Epithelial cell of proximal tubule (primary cell): ENCODE measurements at regions not wholly inside any gene's neighbourhood (a gene's known extent, or its start where the extent isn't known, plus 50 kb on each side); places are given as distances from the start of the nearest gene placed in this dataset.
A peak's percentile ranks its signal among the peaks of the same experiment; 100 is the strongest.

Experiments
- DNase-seq: peaks from one replicate; pipeline ENCODE4 v3.0.0-alpha.2; 2011; ENCODE audit warnings: low read depth
- H3K4me3 ChIP-seq: 2 replicates; pipeline ENCODE4 v1.5.1; 2011; ENCODE audit warnings: low read depth, mild to moderate bottlenecking, low read length
- TF ChIP-seq, protein P1 (sequence below): conservative IDR thresholded peaks from 2 replicates; pipeline ENCODE4 v1.5.1; 2012; ENCODE audit warnings: low read depth, mild to moderate bottlenecking, low read length

DNA sequence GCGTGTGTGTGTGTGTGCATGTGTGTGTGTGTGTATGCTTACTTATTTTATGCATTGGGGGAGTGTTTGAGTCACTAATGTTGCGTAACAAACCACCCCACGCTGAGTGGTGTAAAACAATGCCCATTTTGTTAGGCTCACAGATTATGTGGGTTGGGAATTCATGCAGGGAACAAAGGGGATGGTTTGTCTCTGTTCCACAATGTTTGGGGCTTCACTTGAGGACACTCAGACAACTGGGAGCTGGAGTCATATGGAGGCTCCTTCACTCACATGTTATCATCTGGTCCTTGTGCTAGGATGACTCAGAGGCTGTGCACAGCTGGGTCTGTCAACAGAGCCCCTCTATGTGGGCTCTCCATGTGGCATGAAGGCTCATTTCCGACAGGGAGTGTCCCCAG is 51.3 kb upstream of the LARGE1 start:
- TF ChIP-seq, protein P1, sequence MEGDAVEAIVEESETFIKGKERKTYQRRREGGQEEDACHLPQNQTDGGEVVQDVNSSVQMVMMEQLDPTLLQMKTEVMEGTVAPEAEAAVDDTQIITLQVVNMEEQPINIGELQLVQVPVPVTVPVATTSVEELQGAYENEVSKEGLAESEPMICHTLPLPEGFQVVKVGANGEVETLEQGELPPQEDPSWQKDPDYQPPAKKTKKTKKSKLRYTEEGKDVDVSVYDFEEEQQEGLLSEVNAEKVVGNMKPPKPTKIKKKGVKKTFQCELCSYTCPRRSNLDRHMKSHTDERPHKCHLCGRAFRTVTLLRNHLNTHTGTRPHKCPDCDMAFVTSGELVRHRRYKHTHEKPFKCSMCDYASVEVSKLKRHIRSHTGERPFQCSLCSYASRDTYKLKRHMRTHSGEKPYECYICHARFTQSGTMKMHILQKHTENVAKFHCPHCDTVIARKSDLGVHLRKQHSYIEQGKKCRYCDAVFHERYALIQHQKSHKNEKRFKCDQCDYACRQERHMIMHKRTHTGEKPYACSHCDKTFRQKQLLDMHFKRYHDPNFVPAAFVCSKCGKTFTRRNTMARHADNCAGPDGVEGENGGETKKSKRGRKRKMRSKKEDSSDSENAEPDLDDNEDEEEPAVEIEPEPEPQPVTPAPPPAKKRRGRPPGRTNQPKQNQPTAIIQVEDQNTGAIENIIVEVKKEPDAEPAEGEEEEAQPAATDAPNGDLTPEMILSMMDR = no peak
- H3K4me3 ChIP-seq = no peak overlapping the region
- DNase-seq = peak; percentile 3

DNA sequence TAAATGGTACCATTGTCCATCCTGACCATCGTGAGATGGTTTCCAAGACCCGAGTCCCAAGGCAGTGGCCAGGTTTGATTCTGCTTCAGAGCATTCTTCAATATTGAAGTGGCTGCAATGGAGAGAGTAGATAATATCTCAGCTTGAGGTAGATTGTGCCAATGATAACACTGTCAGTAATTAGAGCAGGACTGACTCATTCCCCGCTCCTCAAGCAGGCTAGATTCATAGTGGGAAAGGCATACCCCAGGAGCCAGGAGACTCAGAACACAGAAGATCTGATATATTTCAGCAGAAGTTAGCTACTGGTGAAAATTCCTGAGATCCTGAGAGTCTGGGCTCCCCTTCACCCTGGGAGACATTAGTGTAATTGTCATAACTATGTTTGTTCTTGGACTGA is 55.6 kb upstream of the LARGE1 start:
- DNase-seq = no peak
- TF ChIP-seq, protein P1 = no peak
- no peak overlapping the region for H3K4me3 ChIP-seq

DNA sequence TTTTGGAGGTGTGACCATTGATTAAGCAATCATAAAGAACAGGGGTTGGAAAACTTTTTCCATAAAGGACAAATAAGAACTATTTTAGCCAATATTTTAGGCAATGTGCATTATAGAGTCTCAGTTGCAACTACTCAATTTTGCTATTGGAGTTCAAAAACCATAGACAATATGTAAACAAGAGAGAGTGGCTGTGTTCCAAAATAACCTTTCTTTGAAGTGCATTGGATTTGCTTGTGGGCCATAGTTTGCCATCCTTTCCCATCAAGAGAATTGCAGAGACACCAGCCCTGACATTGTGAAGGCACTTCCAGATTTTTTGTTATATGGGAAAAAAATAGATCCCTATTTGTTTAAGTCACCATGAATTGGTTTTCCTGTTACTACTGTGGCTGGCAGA is 63.3 kb upstream of the LARGE1 start:
- DNase-seq = no peak
- H3K4me3 ChIP-seq = no peak overlapping the region
- TF ChIP-seq, protein P1 = no peak

DNA sequence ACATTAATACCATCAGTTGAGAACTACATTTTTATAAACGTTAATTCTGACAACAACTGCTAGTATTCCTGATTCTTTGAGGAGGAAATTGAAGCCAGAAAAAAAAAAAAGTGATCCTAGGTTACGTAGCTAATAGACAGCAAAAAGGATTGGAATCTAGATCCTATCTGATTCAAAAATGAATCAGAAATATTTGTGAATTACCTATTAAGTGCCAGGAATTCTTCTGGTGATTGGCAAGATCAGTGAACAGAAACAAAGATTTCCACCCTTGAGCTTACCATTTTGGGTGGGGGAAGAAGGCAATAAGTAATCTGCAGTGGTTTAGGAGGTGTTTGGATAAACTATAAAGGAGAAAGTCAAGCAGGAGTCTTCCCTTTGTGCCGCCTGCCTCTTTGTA is 63.9 kb upstream of the LARGE1 start:
- H3K4me3 ChIP-seq = no peak overlapping the region
- TF ChIP-seq, protein P1 = no peak
- no peak for DNase-seq

DNA sequence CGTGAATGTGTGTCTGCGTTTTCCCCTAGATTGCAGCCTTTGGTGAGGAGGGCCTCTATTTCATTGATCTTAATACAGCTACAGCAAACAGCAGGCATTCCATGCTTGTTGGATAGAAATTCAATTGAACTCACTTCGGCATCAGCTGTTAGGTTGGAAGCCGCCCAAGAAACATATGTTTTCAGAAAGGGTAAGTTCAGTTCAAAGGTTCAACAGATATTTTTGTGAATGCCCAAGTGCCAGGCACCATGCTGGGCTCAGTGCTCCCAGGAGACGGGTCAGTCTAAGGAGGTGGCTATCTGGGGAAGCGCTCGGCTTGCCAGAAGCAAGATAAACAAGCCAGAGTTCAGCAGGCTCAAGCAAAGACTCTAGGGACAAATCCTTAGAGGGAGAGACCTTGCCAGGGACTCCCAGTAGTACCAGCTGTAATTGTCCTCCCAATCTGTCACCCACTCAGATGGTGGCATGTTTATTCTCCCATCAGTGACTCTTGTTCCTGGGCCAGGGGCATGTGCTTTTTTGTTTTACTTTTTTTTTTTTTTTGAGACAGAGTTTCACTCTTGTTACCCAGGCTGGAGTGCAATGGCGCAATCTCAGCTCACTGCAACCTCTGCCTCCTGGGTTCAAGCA is 64.5 kb upstream of the LARGE1 start:
- no peak overlapping the region for H3K4me3 ChIP-seq
- TF ChIP-seq, protein P1 = no peak
- no peak for DNase-seq

DNA sequence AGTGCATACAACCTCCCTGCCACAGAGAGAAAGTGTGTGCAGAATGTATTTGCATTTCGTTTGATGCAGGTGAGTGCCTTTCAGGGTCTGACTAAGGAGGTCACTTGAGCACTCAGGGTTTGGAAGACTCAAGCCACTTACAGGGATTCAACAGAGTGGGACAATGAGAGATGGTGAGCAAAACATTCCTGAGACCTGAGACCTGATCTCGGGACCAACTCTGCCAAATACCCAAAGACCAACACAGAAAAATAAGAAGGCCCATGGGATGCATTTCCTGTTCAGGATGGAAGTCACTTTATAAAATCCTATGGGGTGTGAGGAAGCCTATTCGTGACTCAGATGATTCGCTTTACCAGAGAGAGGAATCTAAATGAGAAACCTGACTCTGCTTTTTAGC is 65.2 kb upstream of the LARGE1 start:
- TF ChIP-seq, protein P1 = no peak
- DNase-seq = no peak
- no peak overlapping the region for H3K4me3 ChIP-seq

DNA sequence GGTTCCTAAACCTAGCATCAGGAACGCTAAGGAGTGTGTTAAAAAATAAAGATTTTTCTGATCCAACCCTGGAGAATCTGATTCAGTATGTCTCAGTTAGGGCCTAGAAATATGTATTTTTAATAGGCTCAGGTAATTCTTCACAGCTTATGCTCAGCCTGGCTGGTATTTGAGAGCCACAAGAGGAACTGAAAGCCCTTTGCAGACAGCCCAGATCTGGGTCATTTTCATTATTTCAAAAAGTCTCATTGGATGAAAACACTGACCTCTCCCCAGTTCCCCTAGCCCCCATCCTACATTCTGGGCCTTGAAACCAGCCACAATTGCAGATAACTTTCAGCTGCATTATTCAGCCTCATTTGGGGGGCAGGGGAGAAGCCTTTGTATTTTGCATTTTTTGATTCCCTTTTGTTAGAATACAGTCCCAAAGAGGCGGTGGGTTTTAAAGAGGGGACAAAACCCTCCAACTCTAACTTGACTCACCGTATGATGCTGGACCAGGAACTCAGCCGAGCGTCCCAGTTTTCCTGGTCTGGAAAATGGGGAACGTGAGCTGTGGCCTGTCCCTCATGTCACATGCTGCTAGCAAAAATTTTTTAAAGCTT is 66.0 kb upstream of the LARGE1 start:
- no peak overlapping the region for H3K4me3 ChIP-seq
- TF ChIP-seq, protein P1 = no peak

More for the DNA sequence above, 66.0 kb upstream of the LARGE1 start:
- no peak for DNase-seq
